ENCODE measurements at regions not wholly inside any gene's neighbourhood (a gene's known extent, or its start where the extent isn't known, plus 50 kb on each side); places are given as distances from the start of the nearest gene placed in this dataset.

GRCh38 chr6:167643223-167643622 lies 183.5 kb upstream of the AFDN start:
- DNase-seq (ENCODE audit: extremely low read depth in 1 of 2, low read depth in 1 of 2), result no peak

DNA sequence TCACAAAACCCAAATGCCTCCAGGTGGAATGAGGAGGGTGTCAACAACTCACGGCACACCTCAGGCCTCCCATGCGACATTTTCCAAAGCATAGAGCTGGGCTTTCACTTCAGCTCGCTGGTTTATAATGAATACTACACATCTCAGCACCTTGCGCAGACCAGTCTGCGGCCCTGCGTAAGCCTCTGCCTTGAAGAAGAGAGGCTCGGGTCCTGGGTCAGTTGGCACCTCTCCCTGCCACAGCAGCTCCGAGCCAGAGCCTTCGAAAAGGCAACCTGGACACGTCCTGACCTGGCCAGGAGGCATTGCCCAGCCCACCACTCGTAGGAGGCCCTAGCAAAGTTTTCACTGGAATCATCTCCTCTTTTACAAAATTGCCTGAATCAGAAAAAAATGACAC lies 183.0 kb upstream of the AFDN start:
- DNase-seq (ENCODE audit: extremely low read depth in 1 of 2, low read depth in 1 of 2), result no peak

DNA sequence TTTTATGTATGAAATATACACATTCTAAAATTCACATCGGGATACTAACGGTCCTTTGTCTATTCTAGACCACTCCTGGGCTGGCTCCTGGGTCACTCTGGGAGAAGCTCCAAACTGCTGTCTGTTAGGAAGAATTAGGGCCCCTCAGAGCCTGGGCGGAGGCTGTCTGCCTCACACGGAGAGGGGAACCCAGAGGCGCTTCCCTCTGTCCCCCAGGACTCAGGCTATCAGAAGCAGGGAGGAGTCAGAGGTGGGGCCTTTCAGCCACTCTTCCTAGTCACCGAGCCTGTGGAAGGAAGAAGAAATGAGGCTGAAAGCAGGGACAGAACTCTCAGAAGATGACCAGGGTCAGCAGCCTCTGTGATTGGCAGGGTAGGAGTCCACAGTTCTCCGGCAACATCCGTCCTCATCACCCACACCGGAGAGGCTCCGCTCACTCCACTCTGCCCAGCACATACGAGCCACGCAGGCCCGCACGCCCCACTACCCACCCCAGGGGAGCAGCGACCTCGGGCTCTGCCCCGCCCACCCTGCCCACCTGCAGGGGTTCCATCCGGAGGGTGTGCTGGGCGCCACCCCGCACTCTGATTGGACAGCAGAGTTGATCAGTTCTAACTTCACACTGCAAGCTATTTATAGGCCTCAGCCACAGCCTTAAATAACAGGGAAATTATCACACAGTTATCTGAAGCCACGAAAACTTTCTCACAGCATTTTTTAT lies 182.1 kb upstream of the AFDN start:
- no peak for DNase-seq (ENCODE audit: extremely low read depth in 1 of 2, low read depth in 1 of 2)

GRCh38 chr6:167645368-167645767 lies 181.3 kb upstream of the AFDN start:
- no peak for DNase-seq (ENCODE audit: extremely low read depth in 1 of 2, low read depth in 1 of 2)

GRCh38 chr6:167647306-167647705 lies 179.4 kb upstream of the AFDN start:
- no peak for DNase-seq (ENCODE audit: extremely low read depth in 1 of 2, low read depth in 1 of 2)

GRCh38 chr6:167647737-167648470 lies 178.8 kb upstream of the AFDN start:
- no peak for DNase-seq (ENCODE audit: extremely low read depth in 1 of 2, low read depth in 1 of 2)

DNA sequence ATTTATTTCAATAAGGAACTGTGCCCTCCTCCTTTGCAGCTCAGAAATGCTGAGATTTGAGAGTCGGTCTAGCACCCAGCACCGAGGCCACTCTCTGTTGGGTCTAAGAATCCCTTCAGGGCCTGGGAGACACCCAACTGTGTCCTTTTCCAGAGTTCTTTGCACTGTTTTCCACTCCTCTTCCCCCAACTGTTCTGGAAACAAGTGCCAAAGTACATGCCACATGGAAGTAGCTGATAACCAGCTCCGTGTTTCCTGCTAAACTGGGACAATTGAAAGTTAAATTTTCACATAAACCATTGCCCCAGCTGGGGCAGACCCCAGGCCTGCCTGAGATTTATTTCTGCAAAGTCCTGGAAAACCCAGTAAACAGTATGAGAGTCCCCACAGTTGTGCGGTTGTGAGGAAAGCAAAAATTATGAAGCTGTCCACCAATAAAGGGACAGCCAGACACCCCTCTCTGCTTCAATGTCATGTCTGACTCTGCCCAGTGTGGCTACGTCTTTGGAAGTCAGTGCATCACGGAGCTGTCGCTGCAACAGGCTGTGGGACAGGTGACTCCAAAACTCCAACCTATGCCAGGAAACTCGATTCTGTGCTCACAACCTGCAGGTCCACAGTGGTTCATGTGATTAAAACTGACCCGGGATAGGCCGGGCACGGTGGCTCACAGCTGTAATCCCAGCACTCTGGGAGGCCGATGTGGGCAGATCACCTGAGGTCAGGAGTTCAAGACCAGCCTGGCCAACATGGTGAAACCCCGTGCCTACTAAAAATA lies 178.0 kb upstream of the AFDN start:
- no peak for DNase-seq (ENCODE audit: extremely low read depth in 1 of 2, low read depth in 1 of 2)

- DNase-seq (ENCODE audit: extremely low read depth in 1 of 2, low read depth in 1 of 2), result no peak
Measured at GRCh38 chr6:167649476-167649875, 177.2 kb upstream of the AFDN start.

GRCh38 chr6:167650730-167651317 lies 175.9 kb upstream of the AFDN start:
- DNase-seq (ENCODE audit: extremely low read depth in 1 of 2, low read depth in 1 of 2), result no peak

GRCh38 chr6:167651318-167652041 lies 175.2 kb upstream of the AFDN start:
- no peak for DNase-seq (ENCODE audit: extremely low read depth in 1 of 2, low read depth in 1 of 2)

GRCh38 chr6:167652042-167652700 lies 174.5 kb upstream of the AFDN start:
- DNase-seq (ENCODE audit: extremely low read depth in 1 of 2, low read depth in 1 of 2), result no peak

DNA sequence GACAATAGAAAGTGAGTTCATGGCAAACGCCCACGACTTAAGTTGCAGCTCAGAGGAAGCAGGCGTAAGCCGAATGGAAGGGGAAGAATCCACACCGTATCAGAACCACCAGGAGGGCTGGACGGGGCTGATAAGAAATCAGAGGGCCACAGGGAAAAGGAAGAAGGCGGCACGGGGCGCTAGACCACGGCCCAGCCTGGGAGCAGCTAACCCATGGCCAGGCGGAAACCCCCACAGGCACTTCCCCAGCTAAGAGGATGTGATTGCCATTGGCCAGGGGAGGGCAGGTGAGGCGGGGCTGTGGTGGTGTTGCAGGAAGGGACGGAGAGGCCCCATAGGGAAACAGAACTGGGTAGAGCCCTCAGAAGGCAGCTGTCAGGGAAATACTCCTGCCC lies 174.0 kb upstream of the AFDN start:
- DNase-seq (ENCODE audit: extremely low read depth in 1 of 2, low read depth in 1 of 2), result no peak

- DNase-seq (ENCODE audit: extremely low read depth in 1 of 2, low read depth in 1 of 2), result no peak
Measured at GRCh38 chr6:167653561-167653960, 173.2 kb upstream of the AFDN start.

DNA sequence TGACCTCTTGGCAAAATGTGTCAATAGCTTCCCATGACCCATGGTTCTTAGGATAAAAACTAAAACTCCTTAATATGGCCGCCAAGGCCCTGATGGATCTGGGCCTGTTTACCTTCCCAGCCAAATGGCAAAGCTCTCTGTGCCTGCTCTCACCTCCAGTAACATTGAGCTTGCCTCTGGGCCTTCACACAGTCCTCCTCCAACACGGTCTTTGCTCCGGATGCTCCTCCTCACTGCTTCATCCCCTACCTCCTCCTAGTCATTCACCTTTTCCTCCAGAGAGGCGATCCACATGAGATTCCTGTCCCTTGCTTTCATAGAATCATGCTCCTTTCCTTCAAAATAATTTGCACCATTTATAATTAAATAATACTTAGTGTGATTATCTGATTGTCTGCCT lies 172.3 kb upstream of the AFDN start:
- no peak for DNase-seq (ENCODE audit: extremely low read depth in 1 of 2, low read depth in 1 of 2)

DNA sequence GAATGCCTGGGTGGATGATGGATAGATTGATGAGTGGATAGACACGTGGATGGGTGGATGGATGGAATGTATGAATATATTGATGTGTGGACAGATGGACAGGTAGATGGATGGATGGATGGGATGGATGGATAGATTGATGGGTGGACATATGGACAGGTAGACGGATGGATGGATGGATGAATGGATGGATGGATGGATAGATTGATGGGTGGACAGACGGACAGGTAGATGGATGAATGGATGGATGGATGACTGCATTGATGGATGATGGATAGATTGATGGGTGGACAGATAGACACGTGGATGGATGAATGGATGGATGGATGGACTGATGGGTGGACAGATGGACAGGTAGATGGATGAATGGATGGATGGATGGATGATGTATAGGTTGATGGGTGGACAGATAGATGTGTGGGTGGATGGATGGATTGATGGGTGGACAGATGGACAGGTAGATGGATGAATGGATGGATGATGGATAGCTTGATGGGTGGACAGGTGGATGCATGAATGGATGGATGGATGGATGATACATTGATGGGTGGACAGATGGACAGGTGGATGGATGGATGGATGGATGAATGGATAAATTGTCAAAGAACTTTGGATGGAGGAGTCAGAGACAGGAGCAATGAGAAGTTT lies 171.4 kb upstream of the AFDN start:
- no peak for DNase-seq (ENCODE audit: extremely low read depth in 1 of 2, low read depth in 1 of 2)

- DNase-seq (ENCODE audit: extremely low read depth in 1 of 2, low read depth in 1 of 2), result no peak
Measured at GRCh38 chr6:167658106-167658505, 168.6 kb upstream of the AFDN start.

GRCh38 chr6:167659046-167659445 lies 167.7 kb upstream of the AFDN start:
- DNase-seq (ENCODE audit: extremely low read depth in 1 of 2, low read depth in 1 of 2), result no peak

DNA sequence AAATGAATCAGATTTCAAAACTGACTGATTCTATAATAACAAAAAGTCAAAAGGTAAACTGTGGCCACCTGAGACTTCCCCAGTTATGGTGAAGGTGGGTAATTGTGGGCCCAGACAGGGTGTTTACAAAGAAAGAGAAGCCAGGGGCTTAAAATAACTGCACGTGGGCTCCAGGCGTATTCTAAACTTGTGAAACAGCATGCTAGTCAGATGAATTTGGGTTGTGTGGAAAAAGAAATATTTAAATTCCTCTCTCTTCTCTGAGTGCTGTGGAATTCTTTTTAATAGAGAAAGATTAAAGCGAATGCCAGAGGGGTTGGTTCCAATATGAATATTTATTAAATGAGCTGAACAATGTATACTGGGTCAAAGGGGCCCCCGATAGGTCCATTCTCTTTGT lies 166.3 kb upstream of the AFDN start:
- DNase-seq (ENCODE audit: extremely low read depth in 1 of 2, low read depth in 1 of 2), result no peak

DNA sequence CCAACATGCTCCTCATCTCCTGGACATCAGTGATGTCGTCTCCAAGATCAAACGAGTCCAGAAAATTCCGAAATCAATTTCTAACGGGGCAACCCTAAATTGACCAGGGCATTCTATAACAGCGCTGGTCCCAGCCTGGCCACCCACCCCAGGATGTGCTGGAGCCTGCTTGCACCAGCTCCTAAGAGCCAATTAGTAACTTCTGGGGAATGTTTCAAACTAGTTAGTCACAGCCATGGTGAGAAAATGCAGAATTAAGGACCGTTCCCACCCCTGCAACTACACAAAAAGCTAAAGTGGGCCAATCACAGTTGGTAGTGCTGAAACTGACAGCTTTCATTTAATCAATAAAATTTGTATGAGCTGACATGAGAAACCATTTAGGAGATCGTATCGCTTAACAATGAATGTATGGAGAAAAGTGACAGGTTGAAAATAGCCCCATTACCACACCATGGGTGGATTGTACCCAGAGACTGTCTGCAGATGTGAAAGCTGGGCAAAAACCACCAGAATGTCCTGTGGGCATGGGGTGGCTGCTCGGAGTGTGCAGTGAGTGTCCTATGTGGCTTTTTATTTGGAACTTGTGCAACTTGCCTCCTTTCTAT lies 165.7 kb upstream of the AFDN start:
- DNase-seq (ENCODE audit: extremely low read depth in 1 of 2, low read depth in 1 of 2), result no peak
